Right lobe of liver (tissue), 4 donors: ENCODE measurements at regions not wholly inside any gene's neighbourhood (a gene's known extent, or its start where the extent isn't known, plus 50 kb on each side); places are given as distances from the start of the nearest gene placed in this dataset.

Experiments
- CTCF ChIP-seq, 4 donors: fragments of 200-600 bp in 3 of 4; fragments of 450-650 bp in 1 of 4; IDR thresholded peaks; one replicate each; pipeline versions ENCODE4 v1.5.1 to v1.8.0; 2016 to 2022; ENCODE audit warnings: antibody characterized with exemption in 4 of 4, mild to moderate bottlenecking in 2 of 4
- POLR2A ChIP-seq: fragments of 450-650 bp; IDR thresholded peaks from one replicate; pipeline ENCODE4 v1.6.1; 2017; ENCODE audit warnings: antibody characterized with exemption, mild to moderate bottlenecking
- donor health status: DM: no; HTN: no; CAD: no.
- donor health status: DM: no; HTN: no; CAD: no.
- donor health status: DM: no; HTN: yes; CAD: no.

- TF ChIP-seq CTCF (IDR thresholded peaks at IDR 0.05) (no peak), POLR2A (no peak)
Observed at GRCh38 chr4:135372131-135372530, 1170.5 kb upstream of the PABPC4L start.
